IMR-90 (cell line): ENCODE measurements at regions not wholly inside any gene's neighbourhood (a gene's known extent, or its start where the extent isn't known, plus 50 kb on each side); places are given as distances from the start of the nearest gene placed in this dataset.

Source experiments
- ATAC-seq: fragments of 200-7000 bp; cut with Tn5 transposase; 2 replicates; pipeline ENCODE4 v1.9.1; 2020; ENCODE audit warnings: low read depth, mild to moderate bottlenecking, moderate library complexity
- BruUV-seq: library from RNA; stranded (reverse); fragments of 400-500 nt; replicated peaks from 2 replicates; lab custom pipeline; 2021; lab: Mats Ljungman, UMichigan
- CTCF ChIA-PET: fragments of 300-600 bp; formaldehyde crosslinking; extraction: SDS; loops from one replicate; lab custom pipeline; 2021; ENCODE audit warnings: antibody characterized with exemption; lab: Yijun Ruan, JAX
- POLR2A ChIA-PET: fragments of 300-600 bp; sonication (Branson Sonifier 250); formaldehyde crosslinking; loops from one replicate; lab custom pipeline; 2022; ENCODE audit warnings: antibody characterized with exemption; ENCODE audit not compliant: unreplicated experiment; lab: Charles Lee
- DNase-seq: peaks from one replicate; pipeline ENCODE4 v3.0.0; 2013
- H2AFZ ChIP-seq: replicated peaks from 2 replicates; pipeline ENCODE3; 2013; ENCODE audit warnings: low read length, mild to moderate bottlenecking; ENCODE audit not compliant: poor library complexity
- H2AK5ac ChIP-seq: 2 replicates; pipeline ENCODE4 v1.6.1; 2013; ENCODE audit warnings: low read depth, low read length, inconsistent platforms
- H2AK9ac ChIP-seq: replicated peaks from 2 replicates; pipeline ENCODE3; 2013; ENCODE audit warnings: mild to moderate bottlenecking, low read depth, low read length, moderate library complexity; ENCODE audit not compliant: poor library complexity
- H2BK120ac ChIP-seq: 2 replicates; pipeline ENCODE4 v1.6.1; 2013; ENCODE audit warnings: low read depth, low read length, inconsistent platforms
- H2BK15ac ChIP-seq: 3 replicates; pipeline ENCODE4 v1.6.1; 2013; ENCODE audit warnings: low read depth, low read length, inconsistent platforms
- H2BK20ac ChIP-seq: 2 replicates; pipeline ENCODE4 v1.6.1; 2013; ENCODE audit warnings: low read depth, mild to moderate bottlenecking, inconsistent platforms, low read length, moderate library complexity
- H2BK5ac ChIP-seq: 2 replicates; pipeline ENCODE4 v1.6.1; 2013; ENCODE audit warnings: mild to moderate bottlenecking, low read depth, low read length, inconsistent platforms; ENCODE audit not compliant: poor library complexity, severe bottlenecking
- H3K14ac ChIP-seq: replicated peaks from 2 replicates; pipeline ENCODE4 v1.6.1; 2013; ENCODE audit warnings: low read depth, low read length, inconsistent platforms
- H3K18ac ChIP-seq: 2 replicates; pipeline ENCODE4 v1.6.1; 2013; ENCODE audit warnings: low read depth, low read length, control low read depth
- H3K23ac ChIP-seq: 2 replicates; pipeline ENCODE4 v1.6.1; 2013; ENCODE audit warnings: low read depth, low read length, inconsistent platforms
- H3K27ac ChIP-seq: 2 replicates; pipeline ENCODE4 v1.5.1; 2013; ENCODE audit warnings: mild to moderate bottlenecking, control low read depth, low read length; ENCODE audit not compliant: insufficient read depth
- H3K27me3 ChIP-seq: 2 replicates; pipeline ENCODE4 v1.6.1; 2013; ENCODE audit warnings: low read length; ENCODE audit not compliant: control insufficient read depth, insufficient read depth
- H3K36me3 ChIP-seq: 2 replicates; pipeline ENCODE4 v1.6.1; 2013; ENCODE audit warnings: low read length, mixed read lengths; ENCODE audit not compliant: control insufficient read depth, insufficient read depth
- H3K4ac ChIP-seq: 2 replicates; pipeline ENCODE4 v1.6.1; 2013; ENCODE audit warnings: low read depth, low read length, inconsistent platforms
- H3K4me1 ChIP-seq: 2 replicates; pipeline ENCODE4 v1.6.1; 2013; ENCODE audit warnings: low read length, mixed read lengths; ENCODE audit not compliant: control insufficient read depth, insufficient read depth
- H3K4me2 ChIP-seq: 2 replicates; pipeline ENCODE4 v1.6.1; 2013; ENCODE audit warnings: low read depth, mild to moderate bottlenecking, control low read depth, low read length, moderate library complexity
- H3K4me3 ChIP-seq: 2 replicates; pipeline ENCODE4 v1.5.1; 2013; ENCODE audit warnings: low read depth, mild to moderate bottlenecking, control low read depth, low read length, moderate library complexity; ENCODE audit not compliant: insufficient read depth
- H3K56ac ChIP-seq: 2 replicates; pipeline ENCODE4 v1.6.1; 2013; ENCODE audit warnings: low read length, inconsistent platforms; ENCODE audit not compliant: insufficient read depth; ENCODE audit errors: extremely low read depth
- H3K79me1 ChIP-seq, 2 experiments: 2 replicates each; pipeline ENCODE4 v1.6.1; 2013; ENCODE audit warnings: low read length in 2 of 2, inconsistent platforms in 1 of 2, low read depth in 1 of 2
- H3K9ac ChIP-seq: 2 replicates; pipeline ENCODE4 v1.6.1; 2013; ENCODE audit warnings: low read depth, low read length, control low read depth
- H3K9me1 ChIP-seq: 2 replicates; pipeline ENCODE4 v1.6.1; 2013; ENCODE audit warnings: low read length, inconsistent platforms; ENCODE audit not compliant: insufficient read depth
- H3K9me3 ChIP-seq: 2 replicates; pipeline ENCODE4 v1.6.1; 2013; ENCODE audit warnings: low read length; ENCODE audit not compliant: control insufficient read depth, insufficient read depth
- H4K20me1 ChIP-seq: 2 replicates; pipeline ENCODE4 v1.6.1; 2013; ENCODE audit warnings: low read length, inconsistent platforms; ENCODE audit not compliant: insufficient read depth
- H4K5ac ChIP-seq: 2 replicates; pipeline ENCODE4 v1.6.1; 2013; ENCODE audit warnings: mild to moderate bottlenecking, low read depth, low read length, control low read depth
- H4K8ac ChIP-seq, 2 experiments: 2 replicates each; pipeline ENCODE4 v1.6.1; 2013; ENCODE audit warnings: low read depth in 2 of 2, low read length in 2 of 2, control low read depth in 1 of 2, inconsistent platforms in 1 of 2
- H4K91ac ChIP-seq: 2 replicates; pipeline ENCODE4 v1.6.1; 2013; ENCODE audit warnings: low read depth, low read length, inconsistent platforms; ENCODE audit not compliant: insufficient read depth
- BHLHE40 ChIP-seq: fragments of 150-350 bp; IDR thresholded peaks from 2 replicates; pipeline ENCODE4 v1.6.1; 2016; ENCODE audit warnings: mild to moderate bottlenecking, low read depth, low read length
- CEBPB ChIP-seq: IDR thresholded peaks from 2 replicates; pipeline ENCODE4 v1.6.1; 2012; ENCODE audit warnings: low read depth, low read length, improper control_type of control experiment
- CHD1 ChIP-seq: IDR thresholded peaks from 2 replicates; pipeline ENCODE4 v1.6.1; 2012; ENCODE audit warnings: low read depth, low read length, improper control_type of control experiment
- FOS ChIP-seq: fragments of 150-350 bp; IDR thresholded peaks from 2 replicates; pipeline ENCODE4 v1.6.1; 2016; ENCODE audit warnings: low read depth, low read length
- MAFK ChIP-seq: IDR thresholded peaks from 2 replicates; pipeline ENCODE4 v1.6.1; 2012; ENCODE audit warnings: low read depth, low read length, improper control_type of control experiment
- MXI1 ChIP-seq: IDR thresholded peaks from 2 replicates; pipeline ENCODE4 v1.6.1; 2012; ENCODE audit warnings: low read depth, mild to moderate bottlenecking, low read length, moderate library complexity, borderline replicate concordance
- NFE2L2 ChIP-seq: fragments of 150-350 bp; IDR thresholded peaks from 2 replicates; pipeline ENCODE4 v1.6.1; 2016; ENCODE audit warnings: low read depth, mild to moderate bottlenecking, low read length
- POLR2A ChIP-seq: IDR thresholded peaks from 2 replicates; pipeline ENCODE4 v1.6.1; 2012; ENCODE audit warnings: mild to moderate bottlenecking, low read depth, low read length
- RAD21 ChIP-seq: IDR thresholded peaks from 2 replicates; pipeline ENCODE4 v1.6.1; 2012; ENCODE audit warnings: low read length, improper control_type of control experiment
- RFX5 ChIP-seq: IDR thresholded peaks from 2 replicates; pipeline ENCODE4 v1.8.0; 2012; ENCODE audit warnings: low read depth, mild to moderate bottlenecking, low read length, moderate library complexity
- SMC3 ChIP-seq: fragments of 150-350 bp; IDR thresholded peaks from 2 replicates; pipeline ENCODE4 v1.6.1; 2016; ENCODE audit warnings: low read depth, mild to moderate bottlenecking, antibody characterized with exemption, low read length, moderate library complexity
- WGBS, 2 experiments: methylation state at CpG; one replicate each; pipeline versions ENCODE4 v1.1.5 to v1.1.7; 2013; ENCODE audit warnings: missing lambda C conversion rate in 2 of 2; ENCODE audit not compliant: insufficient read length in 1 of 2; ENCODE audit errors: extremely low coverage in 2 of 2; 5-methylcytosine and 5-hydroxymethylcytosine counted together
- dilution Hi-C: fragments of 300-500 bp; cut with HindIII; formaldehyde crosslinking; loops from one replicate; pipeline ENCODE4 v1.14.3; 2018; ENCODE audit warnings: low sequenced_read_pairs; ENCODE audit not compliant: unreplicated experiment
- in situ Hi-C: fragments of 300-500 bp; cut with MboI; formaldehyde crosslinking; loops from 3 replicates; pipeline ENCODE4 v1.14.3; 2019; ENCODE audit warnings: low sequenced_read_pairs, inconsistent platforms, mixed read lengths
- intact Hi-C: fragments of 100-400 bp; cut with micrococcal nuclease; formaldehyde crosslinking; loops from 2 replicates; pipeline ENCODE4 v1.10.0; 2022
- TF ChIP-seq, protein P1 (sequence below): fragments of 150-350 bp; IDR thresholded peaks from 2 replicates; pipeline ENCODE4 v1.6.1; 2016; ENCODE audit warnings: low read depth, mild to moderate bottlenecking, low read length, moderate library complexity, borderline replicate concordance
- TF ChIP-seq, protein P2 (sequence below): conservative IDR thresholded peaks from 2 replicates; pipeline ENCODE4 v1.5.1; 2012; ENCODE audit warnings: mild to moderate bottlenecking, low read depth, low read length, improper control_type of control experiment
- TF ChIP-seq, protein P3 (sequence below): fragments of 150-350 bp; IDR thresholded peaks from 2 replicates; pipeline ENCODE4 v1.6.1; 2017; ENCODE audit warnings: mild to moderate bottlenecking, antibody characterized with exemption, low read length, low read depth

DNA sequence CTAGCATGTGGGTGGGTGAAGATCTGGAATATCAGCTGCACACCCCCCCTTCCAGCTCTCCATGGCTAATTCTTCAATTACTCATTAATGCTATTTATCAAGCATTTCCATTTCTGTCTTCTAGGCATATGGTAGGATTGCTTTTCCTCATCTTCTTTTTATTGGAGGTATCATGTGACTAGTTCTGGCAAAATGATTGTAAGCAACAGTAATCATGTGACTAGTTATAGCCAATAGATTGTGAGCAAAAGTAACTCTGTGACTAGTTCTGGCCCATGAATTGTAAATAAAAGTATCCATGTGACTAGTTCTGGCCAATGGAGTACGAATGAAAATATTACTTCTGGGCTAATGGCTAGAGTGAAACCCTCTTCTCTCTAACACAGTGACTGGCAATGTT lies 107.0 kb upstream of the TMEM132E start:
- Histone ChIP-seq H2BK5ac (no peak overlapping the region), H4K8ac (no peak overlapping the region), H3K4me3 (no peak overlapping the region), H3K79me1 (no peaks in the 10 kb centered on the region), H2AFZ (no peak overlapping the region), H4K20me1 (no peaks in the 10 kb centered on the region), H3K4me2 (no peak overlapping the region), H2BK15ac (no peak overlapping the region), H4K5ac (no peak overlapping the region), H3K27me3 (no peaks in the 10 kb centered on the region), H3K56ac (no peak overlapping the region), H3K9ac (no peak overlapping the region), H3K36me3 (no peaks in the 10 kb centered on the region), H3K14ac (no peak overlapping the region), H3K27ac (no peak overlapping the region), H2BK120ac (no peak overlapping the region), H2AK5ac (no peak overlapping the region), H4K91ac (no peak overlapping the region), H3K9me1 (no peaks in the 10 kb centered on the region; the same call in 1 of the 2 replicates), H3K23ac (no peak overlapping the region), H3K18ac (no peak overlapping the region), H3K4me1 (no peaks in the 10 kb centered on the region), H2AK9ac (no peak overlapping the region), H3K4ac (no peak overlapping the region), H2BK20ac (no peak overlapping the region), H3K9me3 (no peaks in the 10 kb centered on the region)
- intact Hi-C loops (no loop called here), in situ Hi-C loops (no loop called here), dilution Hi-C loops (no loop called here)
- CTCF ChIA-PET, result no interaction called here
- POLR2A ChIA-PET, result no interaction called here
- ATAC-seq, result no peak
- WGBS, 2 experiments, result no CpG with 5 or more reads among the region's 1 CpG
- no peak for TF ChIP-seq CHD1
- no peak for TF ChIP-seq MXI1
- no peak for TF ChIP-seq RFX5
- TF ChIP-seq NFE2L2, result no peak
- no peak for TF ChIP-seq POLR2A
- TF ChIP-seq, protein P1, sequence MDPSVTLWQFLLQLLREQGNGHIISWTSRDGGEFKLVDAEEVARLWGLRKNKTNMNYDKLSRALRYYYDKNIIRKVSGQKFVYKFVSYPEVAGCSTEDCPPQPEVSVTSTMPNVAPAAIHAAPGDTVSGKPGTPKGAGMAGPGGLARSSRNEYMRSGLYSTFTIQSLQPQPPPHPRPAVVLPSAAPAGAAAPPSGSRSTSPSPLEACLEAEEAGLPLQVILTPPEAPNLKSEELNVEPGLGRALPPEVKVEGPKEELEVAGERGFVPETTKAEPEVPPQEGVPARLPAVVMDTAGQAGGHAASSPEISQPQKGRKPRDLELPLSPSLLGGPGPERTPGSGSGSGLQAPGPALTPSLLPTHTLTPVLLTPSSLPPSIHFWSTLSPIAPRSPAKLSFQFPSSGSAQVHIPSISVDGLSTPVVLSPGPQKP, result no peak
- TF ChIP-seq CEBPB, result no peak
- no peak for TF ChIP-seq BHLHE40
- TF ChIP-seq FOS, result no peak
- no peak for TF ChIP-seq RAD21
- TF ChIP-seq SMC3, result no peak
- TF ChIP-seq, protein P2, sequence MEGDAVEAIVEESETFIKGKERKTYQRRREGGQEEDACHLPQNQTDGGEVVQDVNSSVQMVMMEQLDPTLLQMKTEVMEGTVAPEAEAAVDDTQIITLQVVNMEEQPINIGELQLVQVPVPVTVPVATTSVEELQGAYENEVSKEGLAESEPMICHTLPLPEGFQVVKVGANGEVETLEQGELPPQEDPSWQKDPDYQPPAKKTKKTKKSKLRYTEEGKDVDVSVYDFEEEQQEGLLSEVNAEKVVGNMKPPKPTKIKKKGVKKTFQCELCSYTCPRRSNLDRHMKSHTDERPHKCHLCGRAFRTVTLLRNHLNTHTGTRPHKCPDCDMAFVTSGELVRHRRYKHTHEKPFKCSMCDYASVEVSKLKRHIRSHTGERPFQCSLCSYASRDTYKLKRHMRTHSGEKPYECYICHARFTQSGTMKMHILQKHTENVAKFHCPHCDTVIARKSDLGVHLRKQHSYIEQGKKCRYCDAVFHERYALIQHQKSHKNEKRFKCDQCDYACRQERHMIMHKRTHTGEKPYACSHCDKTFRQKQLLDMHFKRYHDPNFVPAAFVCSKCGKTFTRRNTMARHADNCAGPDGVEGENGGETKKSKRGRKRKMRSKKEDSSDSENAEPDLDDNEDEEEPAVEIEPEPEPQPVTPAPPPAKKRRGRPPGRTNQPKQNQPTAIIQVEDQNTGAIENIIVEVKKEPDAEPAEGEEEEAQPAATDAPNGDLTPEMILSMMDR, result no peak
- TF ChIP-seq MAFK, result no peak
- TF ChIP-seq, protein P3, sequence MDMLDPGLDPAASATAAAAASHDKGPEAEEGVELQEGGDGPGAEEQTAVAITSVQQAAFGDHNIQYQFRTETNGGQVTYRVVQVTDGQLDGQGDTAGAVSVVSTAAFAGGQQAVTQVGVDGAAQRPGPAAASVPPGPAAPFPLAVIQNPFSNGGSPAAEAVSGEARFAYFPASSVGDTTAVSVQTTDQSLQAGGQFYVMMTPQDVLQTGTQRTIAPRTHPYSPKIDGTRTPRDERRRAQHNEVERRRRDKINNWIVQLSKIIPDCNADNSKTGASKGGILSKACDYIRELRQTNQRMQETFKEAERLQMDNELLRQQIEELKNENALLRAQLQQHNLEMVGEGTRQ, result no peak
- no peak for DNase-seq
- BruUV-seq, result no TSS peak
